ENCODE measurements at regions not wholly inside any gene's neighbourhood (a gene's known extent, or its start where the extent isn't known, plus 50 kb on each side); places are given as distances from the start of the nearest gene placed in this dataset.

- TF ChIP-seq, protein P1, sequence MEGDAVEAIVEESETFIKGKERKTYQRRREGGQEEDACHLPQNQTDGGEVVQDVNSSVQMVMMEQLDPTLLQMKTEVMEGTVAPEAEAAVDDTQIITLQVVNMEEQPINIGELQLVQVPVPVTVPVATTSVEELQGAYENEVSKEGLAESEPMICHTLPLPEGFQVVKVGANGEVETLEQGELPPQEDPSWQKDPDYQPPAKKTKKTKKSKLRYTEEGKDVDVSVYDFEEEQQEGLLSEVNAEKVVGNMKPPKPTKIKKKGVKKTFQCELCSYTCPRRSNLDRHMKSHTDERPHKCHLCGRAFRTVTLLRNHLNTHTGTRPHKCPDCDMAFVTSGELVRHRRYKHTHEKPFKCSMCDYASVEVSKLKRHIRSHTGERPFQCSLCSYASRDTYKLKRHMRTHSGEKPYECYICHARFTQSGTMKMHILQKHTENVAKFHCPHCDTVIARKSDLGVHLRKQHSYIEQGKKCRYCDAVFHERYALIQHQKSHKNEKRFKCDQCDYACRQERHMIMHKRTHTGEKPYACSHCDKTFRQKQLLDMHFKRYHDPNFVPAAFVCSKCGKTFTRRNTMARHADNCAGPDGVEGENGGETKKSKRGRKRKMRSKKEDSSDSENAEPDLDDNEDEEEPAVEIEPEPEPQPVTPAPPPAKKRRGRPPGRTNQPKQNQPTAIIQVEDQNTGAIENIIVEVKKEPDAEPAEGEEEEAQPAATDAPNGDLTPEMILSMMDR (IDR thresholded peaks at IDR 0.05) = no peak
- no peak for TF ChIP-seq POLR2A (IDR thresholded peaks at IDR 0.05)
Observed at GRCh38 chr4:135411251-135411650, 1209.7 kb upstream of the PABPC4L start.

All from thyroid gland (tissue), 4 donors.